ENCODE measurements at regions not wholly inside any gene's neighbourhood (a gene's known extent, or its start where the extent isn't known, plus 50 kb on each side); places are given as distances from the start of the nearest gene placed in this dataset.

DNA sequence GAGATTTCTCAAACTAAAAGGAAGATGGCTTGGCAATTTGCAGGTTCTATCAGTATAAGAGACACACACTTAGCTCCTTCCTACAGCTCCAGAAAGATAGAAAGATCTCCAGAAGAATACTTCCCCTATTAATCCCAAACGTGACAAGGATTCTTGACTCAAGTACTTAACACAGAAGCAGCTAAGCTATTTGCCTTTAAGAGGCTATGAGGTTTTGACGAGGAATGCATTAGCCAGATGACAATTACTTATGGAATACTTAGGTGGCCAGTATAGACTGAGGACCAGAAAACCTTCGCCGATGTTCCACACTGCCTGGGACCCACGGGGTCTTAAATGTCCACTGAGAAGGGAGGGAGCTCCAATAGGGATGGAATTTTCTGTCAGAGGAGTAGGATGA lies 340.5 kb upstream of the KIF2A start:
- no peak for DNase-seq (ENCODE audit: low spot score)
- in situ Hi-C loops (cut with HindIII; ENCODE audit: low sequenced_read_pairs): no loop called here

GRCh38 chr5:61966296-61966955 lies 339.6 kb upstream of the KIF2A start:
- in situ Hi-C loops (cut with HindIII; ENCODE audit: low sequenced_read_pairs): no loop called here
- DNase-seq (ENCODE audit: low spot score): no peak

DNA sequence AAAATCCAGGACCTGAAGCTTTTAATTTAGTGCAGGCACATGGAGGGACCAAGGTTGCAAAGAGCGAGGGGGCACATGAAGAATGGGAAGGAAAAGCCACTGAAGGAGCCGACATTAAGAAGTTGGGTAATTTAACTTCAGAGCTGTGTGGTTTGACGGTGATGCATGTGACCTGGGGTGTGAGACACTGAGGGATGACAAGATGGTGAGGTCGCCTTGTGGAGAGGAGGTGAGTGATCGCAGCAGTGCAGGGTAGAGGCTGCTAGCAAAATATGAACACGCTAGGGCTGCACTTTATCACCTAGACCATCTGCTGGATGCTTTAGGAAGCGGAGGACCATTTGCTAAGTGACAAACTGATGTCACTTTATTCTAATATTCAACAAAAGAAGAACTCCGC lies 339.0 kb upstream of the KIF2A start:
- no peak for DNase-seq (ENCODE audit: low spot score)
- in situ Hi-C loops (cut with HindIII; ENCODE audit: low sequenced_read_pairs): no loop called here

DNA sequence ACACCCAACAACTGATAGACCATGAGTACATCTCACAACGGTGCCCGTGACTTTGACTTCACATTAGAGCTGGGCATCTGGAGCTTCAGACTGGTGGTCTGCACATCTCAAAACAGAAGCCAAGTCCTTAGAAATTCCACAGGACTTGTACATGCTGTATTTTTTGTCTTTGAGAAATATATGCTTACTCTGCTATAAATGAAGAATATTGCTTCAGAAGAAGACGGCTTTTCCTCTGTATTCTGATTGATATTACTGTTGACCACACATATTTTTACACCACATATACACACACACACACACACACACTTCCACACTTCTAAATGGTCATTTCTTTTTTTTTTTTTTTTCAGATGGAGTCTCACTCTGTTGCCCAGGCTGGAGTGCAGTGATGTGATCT lies 338.3 kb upstream of the KIF2A start:
- in situ Hi-C loops (cut with HindIII; ENCODE audit: low sequenced_read_pairs): no loop called here
- no peak for DNase-seq (ENCODE audit: low spot score)

- no peak for DNase-seq (ENCODE audit: low spot score)
- in situ Hi-C loops (cut with HindIII; ENCODE audit: low sequenced_read_pairs): no loop called here
Measured at GRCh38 chr5:61969347-61969746, 336.7 kb upstream of the KIF2A start.

- no peak for DNase-seq (ENCODE audit: low spot score)
- in situ Hi-C loops (cut with HindIII; ENCODE audit: low sequenced_read_pairs): no loop called here
Measured at GRCh38 chr5:61969755-61970154, 336.3 kb upstream of the KIF2A start.

- in situ Hi-C loops (cut with HindIII; ENCODE audit: low sequenced_read_pairs): no loop called here
- no peak for DNase-seq (ENCODE audit: low spot score)
Measured at GRCh38 chr5:61970218-61970617, 335.8 kb upstream of the KIF2A start.

DNA sequence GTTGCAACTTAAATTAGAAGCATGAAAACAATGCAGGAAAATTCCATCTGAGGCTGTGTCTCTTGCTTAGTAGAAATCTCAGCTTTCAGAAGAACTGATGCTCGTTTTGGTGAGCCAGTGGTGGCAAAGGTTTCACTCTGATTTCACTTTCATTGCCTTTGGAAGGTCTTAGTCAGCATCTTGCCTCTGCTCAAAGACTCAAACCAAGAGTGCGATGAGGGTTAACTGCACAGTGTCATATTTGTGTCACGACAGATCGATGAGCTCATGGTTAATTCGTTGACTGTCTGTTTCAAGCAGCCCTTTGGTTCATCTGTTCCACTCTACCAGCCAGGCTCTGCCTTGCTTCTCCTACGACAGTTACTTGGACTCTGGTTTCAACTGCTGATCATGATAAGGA lies 331.3 kb upstream of the KIF2A start:
- DNase-seq (ENCODE audit: low spot score): no peak
- in situ Hi-C loops (cut with HindIII; ENCODE audit: low sequenced_read_pairs): no loop called here

- in situ Hi-C loops (cut with HindIII; ENCODE audit: low sequenced_read_pairs): no loop called here
Measured at GRCh38 chr5:61981886-61982285, 324.1 kb upstream of the KIF2A start.

GRCh38 chr5:61991430-61991829 lies 314.6 kb upstream of the KIF2A start:
- in situ Hi-C loops (cut with HindIII; ENCODE audit: low sequenced_read_pairs): no loop called here
- DNase-seq (ENCODE audit: low spot score): no peak

More at GRCh38 chr5:61981886-61982285, 324.1 kb upstream of the KIF2A start:
- DNase-seq (ENCODE audit: low spot score): no peak

DNA sequence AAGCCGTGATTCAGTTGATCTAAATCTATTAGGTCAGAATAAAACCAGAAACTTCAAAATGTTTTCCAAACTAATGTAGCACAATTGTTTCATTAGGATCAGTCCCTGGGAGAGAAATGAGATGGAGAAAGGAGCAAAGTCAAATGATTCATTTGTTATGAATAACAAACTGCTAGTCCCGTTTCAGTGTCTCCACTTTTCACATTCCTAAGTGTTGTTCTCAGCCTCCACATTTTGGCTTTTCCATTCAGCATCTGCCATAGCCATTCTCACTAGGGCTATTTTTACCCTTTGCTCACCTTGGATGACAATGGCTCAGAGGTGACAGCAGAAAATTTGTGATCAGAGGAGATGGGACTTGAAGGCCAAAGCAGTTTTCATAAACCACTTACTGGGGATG lies 314.1 kb upstream of the KIF2A start:
- no peak for DNase-seq (ENCODE audit: low spot score)
- in situ Hi-C loops (cut with HindIII; ENCODE audit: low sequenced_read_pairs): no loop called here

DNA sequence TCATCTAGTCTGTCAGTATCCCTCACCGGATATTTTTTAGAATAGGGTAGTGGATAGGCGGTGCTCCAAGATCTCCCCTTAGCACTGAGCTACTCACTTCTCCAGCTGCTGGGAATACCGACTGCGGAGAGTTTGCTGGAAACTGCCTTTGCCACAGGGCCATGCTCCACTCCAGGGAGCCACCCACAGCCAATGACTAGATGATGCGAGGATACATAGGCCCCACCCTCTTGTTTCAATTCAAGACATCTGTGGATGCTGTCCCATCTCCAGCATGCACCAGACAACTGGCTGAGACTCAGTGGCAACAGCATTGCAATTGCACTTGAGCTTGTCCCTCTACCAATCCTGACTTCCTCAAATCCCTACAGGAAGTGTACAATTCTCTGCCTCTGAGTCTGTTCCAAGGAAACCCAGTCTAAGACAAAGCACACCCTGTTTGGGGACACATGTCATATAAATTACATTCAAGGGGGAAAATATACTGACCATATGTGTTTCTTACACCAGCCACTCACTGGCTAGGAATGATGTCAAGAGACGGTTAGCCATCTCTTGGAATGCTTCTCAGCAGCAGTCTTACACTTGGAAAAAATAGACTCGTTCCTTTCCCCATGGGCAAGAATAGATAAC lies 312.6 kb upstream of the KIF2A start:
- in situ Hi-C loops (cut with HindIII; ENCODE audit: low sequenced_read_pairs): no loop called here
- no peak for DNase-seq (ENCODE audit: low spot score)

DNA sequence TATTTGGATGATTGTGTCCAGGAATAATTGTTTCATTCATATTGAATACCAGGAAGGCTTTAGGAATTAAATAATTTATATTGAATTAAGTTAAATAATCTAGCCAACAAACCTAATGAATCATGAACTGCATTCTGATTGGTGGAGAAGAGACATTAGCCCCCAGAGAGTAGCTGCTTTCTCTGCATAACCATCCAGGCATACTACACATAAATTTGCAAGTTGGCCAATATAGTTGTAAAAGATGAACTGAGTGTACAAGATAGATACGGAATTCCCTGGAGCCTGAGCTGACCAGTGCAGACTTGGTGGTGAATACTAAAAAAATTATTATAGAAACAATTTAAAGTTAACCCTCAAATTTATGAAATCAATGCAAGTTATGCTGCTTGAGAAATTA lies 311.8 kb upstream of the KIF2A start:
- DNase-seq (ENCODE audit: low spot score): no peak
- in situ Hi-C loops (cut with HindIII; ENCODE audit: low sequenced_read_pairs): no loop called here

DNA sequence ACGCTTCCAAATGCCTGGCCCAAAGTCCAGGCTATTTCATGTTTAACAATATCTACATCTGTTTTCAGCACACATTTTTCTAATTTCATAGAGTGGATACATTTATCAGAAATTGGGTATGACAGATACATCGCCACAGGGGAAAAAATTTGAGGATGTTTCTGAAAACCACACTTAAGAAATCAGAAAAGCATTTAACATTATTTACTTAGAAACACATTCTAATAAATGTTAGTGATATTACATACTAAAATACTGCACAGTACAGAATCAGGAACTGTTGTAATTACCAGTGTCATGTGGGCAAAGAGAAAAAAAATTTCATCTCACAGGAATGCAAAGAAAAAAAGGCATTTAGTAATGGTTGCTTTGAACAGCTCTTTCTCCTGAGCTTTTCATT lies 310.5 kb upstream of the KIF2A start:
- DNase-seq (ENCODE audit: low spot score): no peak
- in situ Hi-C loops (cut with HindIII; ENCODE audit: low sequenced_read_pairs): no loop called here

- DNase-seq (ENCODE audit: low spot score): no peak
- in situ Hi-C loops (cut with HindIII; ENCODE audit: low sequenced_read_pairs): no loop called here
Measured at GRCh38 chr5:61999371-61999770, 306.6 kb upstream of the KIF2A start.

DNA sequence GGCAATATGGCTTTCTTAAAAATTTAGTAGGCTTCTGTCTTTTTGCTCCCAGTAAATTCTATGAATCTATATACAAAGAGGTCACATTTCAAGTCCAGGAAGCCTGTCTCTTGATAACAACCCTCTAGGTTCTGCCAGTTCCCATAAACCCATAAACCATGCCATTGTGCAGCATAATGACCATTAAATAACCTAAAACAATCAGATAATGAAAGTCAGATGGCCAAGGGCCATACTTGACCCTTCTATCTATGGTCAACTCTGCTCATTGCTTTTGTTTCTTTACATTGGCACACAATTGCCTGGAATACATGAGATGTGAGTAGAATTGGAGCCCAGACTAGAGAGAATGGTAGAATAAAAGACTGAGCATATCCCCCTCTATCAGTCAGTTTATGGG lies 305.4 kb upstream of the KIF2A start:
- DNase-seq (ENCODE audit: low spot score): no peak
- in situ Hi-C loops (cut with HindIII; ENCODE audit: low sequenced_read_pairs): no loop called here

GRCh38 chr5:62001640-62002039 lies 304.4 kb upstream of the KIF2A start:
- DNase-seq (ENCODE audit: low spot score): no peak
- in situ Hi-C loops (cut with HindIII; ENCODE audit: low sequenced_read_pairs): no loop called here

- DNase-seq (ENCODE audit: low spot score): no peak
- in situ Hi-C loops (cut with HindIII; ENCODE audit: low sequenced_read_pairs): no loop called here
Measured at GRCh38 chr5:62002436-62002835, 303.6 kb upstream of the KIF2A start.

GRCh38 chr5:62005551-62005950 lies 300.5 kb upstream of the KIF2A start:
- in situ Hi-C loops (cut with HindIII; ENCODE audit: low sequenced_read_pairs): no loop called here
- DNase-seq (ENCODE audit: low spot score): no peak

GRCh38 chr5:62007457-62007856 lies 298.5 kb upstream of the KIF2A start:
- in situ Hi-C loops (cut with HindIII; ENCODE audit: low sequenced_read_pairs): no loop called here
- DNase-seq (ENCODE audit: low spot score): no peak

DNA sequence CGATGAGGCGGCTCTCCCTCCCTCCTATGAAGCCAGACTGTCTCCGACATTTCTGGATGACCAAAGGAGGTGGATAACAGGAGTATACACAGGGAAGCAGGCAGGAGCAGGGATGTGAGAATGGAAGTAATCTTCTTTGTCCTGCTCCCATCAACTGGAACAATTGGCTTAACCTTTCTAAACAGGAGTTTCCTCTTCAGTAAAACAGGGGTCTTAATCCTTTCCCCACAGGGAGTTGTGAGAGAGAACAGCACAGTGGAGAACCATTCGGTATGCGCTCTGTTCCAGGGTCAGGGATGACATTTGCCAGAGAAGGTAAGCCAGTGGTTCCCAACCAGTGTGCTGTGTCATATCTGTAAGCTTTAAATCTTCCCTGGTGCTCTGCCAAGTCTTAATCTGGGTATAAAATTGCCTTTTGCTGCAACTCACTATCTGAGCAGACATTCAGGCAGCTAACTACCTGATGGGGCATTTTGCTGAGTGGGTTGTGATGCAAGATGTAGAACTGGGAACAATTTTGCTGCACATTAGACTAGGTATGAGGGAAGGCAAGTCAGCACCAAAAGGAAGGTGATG lies 294.8 kb upstream of the KIF2A start:
- in situ Hi-C loops (cut with HindIII; ENCODE audit: low sequenced_read_pairs): no loop called here

More for the DNA sequence above, 294.8 kb upstream of the KIF2A start:
- DNase-seq (ENCODE audit: low spot score): no peak
